Activated T-helper 2 cell treated with anti-CD3 and anti-CD28 coated beads, Interferon-gamma antibody, Interleukin-2, Interleukin-4, amounts not matched to agents 10 μg/mL and 5 μg/mL and 100 μg/mL, durations not matched to agents 14 hours and 24 hours and 36 hours (primary cell): ENCODE measurements at regions not wholly inside any gene's neighbourhood (a gene's known extent, or its start where the extent isn't known, plus 50 kb on each side); places are given as distances from the start of the nearest gene placed in this dataset.

Source experiments
- DNase-seq: peaks from one replicate; pipeline ENCODE4 v3.0.0; 2021; ENCODE audit warnings: low spot score
- H3K27ac Mint-ChIP-seq: one replicate; pipeline ENCODE4 v1.8.0; 2021; ENCODE audit warnings: mixed read lengths
- H3K27me3 Mint-ChIP-seq: one replicate; pipeline ENCODE4 v1.8.0; 2021; ENCODE audit warnings: low read depth, mixed read lengths
- H3K36me3 Mint-ChIP-seq: one replicate; pipeline ENCODE4 v1.8.0; 2021; ENCODE audit warnings: low read depth, mixed read lengths
- H3K4me1 Mint-ChIP-seq: one replicate; pipeline ENCODE4 v1.8.0; 2021; ENCODE audit warnings: low read depth, mixed read lengths
- H3K4me3 Mint-ChIP-seq: one replicate; pipeline ENCODE4 v1.8.0; 2021; ENCODE audit warnings: low read depth, mild to moderate bottlenecking, moderate library complexity, mixed read lengths
- H3K9me3 Mint-ChIP-seq: one replicate; pipeline ENCODE4 v1.8.0; 2021; ENCODE audit warnings: mixed read lengths
- intact Hi-C: fragments of 100-400 bp; cut with micrococcal nuclease; formaldehyde crosslinking; loops from one replicate; pipeline ENCODE4 v1.15.1; 2023

GRCh38 chr2:62379566-62379965 lies 126.4 kb downstream of the TMEM17 start:
- Mint-ChIP-seq H3K36me3 (no peaks in the 10 kb centered on the region), H3K4me3 (no peak overlapping the region), H3K4me1 (peaks cover 3% of the 10 kb centered on the region), H3K27me3 (no peaks in the 10 kb centered on the region), H3K27ac (no peak overlapping the region), H3K9me3 (peaks cover under 1% of the 10 kb centered on the region)
- no peak for DNase-seq
- intact Hi-C loops, result no loop called here

GRCh38 chr2:62375113-62375420 lies 130.9 kb downstream of the TMEM17 start:
- Mint-ChIP-seq H3K9me3 (peaks cover 9% of the 10 kb centered on the region), H3K27ac (no peak overlapping the region), H3K27me3 (no peaks in the 10 kb centered on the region), H3K4me3 (no peak overlapping the region), H3K36me3 (no peaks in the 10 kb centered on the region), H3K4me1 (no peaks in the 10 kb centered on the region)
- DNase-seq, result no peak
- intact Hi-C loops, result no loop called here

- intact Hi-C loops, result no loop called here
- Mint-ChIP-seq H3K27me3 (no peaks in the 10 kb centered on the region), H3K36me3 (no peaks in the 10 kb centered on the region), H3K9me3 (peaks cover 9% of the 10 kb centered on the region), H3K4me1 (no peaks in the 10 kb centered on the region), H3K27ac (no peak overlapping the region), H3K4me3 (no peak overlapping the region)
- DNase-seq, result no peak
Measured at GRCh38 chr2:62374301-62375112, 131.5 kb downstream of the TMEM17 start.

GRCh38 chr2:62372824-62373223 lies 133.2 kb downstream of the TMEM17 start:
- H3K4me1 Mint-ChIP-seq, result no peaks in the 10 kb centered on the region
- intact Hi-C loops, result no loop called here
- H3K4me3 Mint-ChIP-seq, result no peak overlapping the region
- no peak for DNase-seq
- peaks cover 9% of the 10 kb centered on the region for H3K9me3 Mint-ChIP-seq
- no peaks in the 10 kb centered on the region for H3K27me3 Mint-ChIP-seq
- H3K36me3 Mint-ChIP-seq, result no peaks in the 10 kb centered on the region
- H3K27ac Mint-ChIP-seq, result no peak overlapping the region

- no peaks in the 10 kb centered on the region for H3K27me3 Mint-ChIP-seq
- no peak overlapping the region for H3K4me3 Mint-ChIP-seq
- no peak overlapping the region for H3K27ac Mint-ChIP-seq
- no peak for DNase-seq
- intact Hi-C loops, result no loop called here
- H3K36me3 Mint-ChIP-seq, result no peaks in the 10 kb centered on the region
- H3K4me1 Mint-ChIP-seq, result no peaks in the 10 kb centered on the region
- H3K9me3 Mint-ChIP-seq, result peaks cover 9% of the 10 kb centered on the region
Measured at GRCh38 chr2:62370321-62371250, 135.4 kb downstream of the TMEM17 start.

- Mint-ChIP-seq H3K27me3 (no peaks in the 10 kb centered on the region), H3K9me3 (peaks cover 9% of the 10 kb centered on the region), H3K4me3 (no peak overlapping the region), H3K36me3 (no peaks in the 10 kb centered on the region), H3K27ac (no peak overlapping the region), H3K4me1 (no peaks in the 10 kb centered on the region)
- no peak for DNase-seq
- intact Hi-C loops, result no loop called here
Measured at GRCh38 chr2:62369541-62370202, 136.3 kb downstream of the TMEM17 start.

- DNase-seq, result no peak
- H3K27ac Mint-ChIP-seq, result no peak overlapping the region
- intact Hi-C loops, result no loop called here
Measured at GRCh38 chr2:62364791-62365528, 141.0 kb downstream of the TMEM17 start.

GRCh38 chr2:62363166-62363565 lies 142.8 kb downstream of the TMEM17 start:
- intact Hi-C loops, result no loop called here
- H3K9me3 Mint-ChIP-seq, result no peaks in the 10 kb centered on the region
- no peaks in the 10 kb centered on the region for H3K4me1 Mint-ChIP-seq
- H3K27me3 Mint-ChIP-seq, result no peaks in the 10 kb centered on the region
- no peak for DNase-seq
- no peak overlapping the region for H3K27ac Mint-ChIP-seq
- no peaks in the 10 kb centered on the region for H3K36me3 Mint-ChIP-seq
- no peak overlapping the region for H3K4me3 Mint-ChIP-seq

More at GRCh38 chr2:62364791-62365528, 141.0 kb downstream of the TMEM17 start:
- Mint-ChIP-seq H3K9me3 (no peaks in the 10 kb centered on the region), H3K36me3 (no peaks in the 10 kb centered on the region), H3K27me3 (no peaks in the 10 kb centered on the region), H3K4me1 (no peaks in the 10 kb centered on the region), H3K4me3 (no peak overlapping the region)

GRCh38 chr2:62362561-62362960 lies 143.4 kb downstream of the TMEM17 start:
- H3K36me3 Mint-ChIP-seq, result no peaks in the 10 kb centered on the region
- H3K27ac Mint-ChIP-seq, result no peak overlapping the region
- no peaks in the 10 kb centered on the region for H3K9me3 Mint-ChIP-seq
- intact Hi-C loops, result no loop called here
- no peak overlapping the region for H3K4me3 Mint-ChIP-seq
- no peak for DNase-seq
- H3K4me1 Mint-ChIP-seq, result no peaks in the 10 kb centered on the region
- H3K27me3 Mint-ChIP-seq, result no peaks in the 10 kb centered on the region

GRCh38 chr2:62361964-62362363 lies 144.0 kb downstream of the TMEM17 start:
- no peak for DNase-seq
- no peaks in the 10 kb centered on the region for H3K27me3 Mint-ChIP-seq

GRCh38 chr2:62354771-62355561 lies 151.0 kb downstream of the TMEM17 start:
- intact Hi-C loops, result no loop called here
- no peaks in the 10 kb centered on the region for H3K27me3 Mint-ChIP-seq
- no peak overlapping the region for H3K4me3 Mint-ChIP-seq
- H3K4me1 Mint-ChIP-seq, result no peaks in the 10 kb centered on the region
- no peak overlapping the region for H3K27ac Mint-ChIP-seq
- H3K36me3 Mint-ChIP-seq, result no peaks in the 10 kb centered on the region
- no peak for DNase-seq
- peaks cover 7% of the 10 kb centered on the region for H3K9me3 Mint-ChIP-seq

More at GRCh38 chr2:62361964-62362363, 144.0 kb downstream of the TMEM17 start:
- Mint-ChIP-seq H3K4me3 (no peak overlapping the region), H3K36me3 (no peaks in the 10 kb centered on the region), H3K4me1 (no peaks in the 10 kb centered on the region), H3K27ac (no peak overlapping the region), H3K9me3 (no peaks in the 10 kb centered on the region)
- intact Hi-C loops, result no loop called here

- Mint-ChIP-seq H3K36me3 (no peaks in the 10 kb centered on the region), H3K27ac (no peak overlapping the region), H3K27me3 (no peaks in the 10 kb centered on the region), H3K4me3 (no peak overlapping the region), H3K4me1 (peaks cover 2% of the 10 kb centered on the region), H3K9me3 (peaks cover 7% of the 10 kb centered on the region)
- intact Hi-C loops, result no loop called here
- no peak for DNase-seq
Measured at GRCh38 chr2:62352031-62352430, 154.0 kb downstream of the TMEM17 start.
